Activated CD4-positive, alpha-beta T cell treated with anti-CD3 and anti-CD28 coated beads, Interleukin-2, amount 10 ng/mL, durations not matched to agents 7 days and 5 days (primary cell): ENCODE measurements at regions not wholly inside any gene's neighbourhood (a gene's known extent, or its start where the extent isn't known, plus 50 kb on each side); places are given as distances from the start of the nearest gene placed in this dataset.

Experiments used
- CTCF ChIA-PET: fragments of 350-600 bp; sonication (Branson Sonifier 250); formaldehyde crosslinking; loops from one replicate; lab custom pipeline; 2021; ENCODE audit warnings: antibody characterized with exemption; lab: Charles Lee
- POLR2A ChIA-PET: fragments of 350-600 bp; sonication (Branson Sonifier 250); formaldehyde crosslinking; loops from one replicate; lab custom pipeline; 2021; ENCODE audit warnings: antibody characterized with exemption; lab: Charles Lee
- DNase-seq: peaks from one replicate; pipeline ENCODE4 v3.0.0-alpha.2; 2020
- H3K27ac Mint-ChIP-seq: one replicate; pipeline ENCODE4 v1.8.0; 2021; ENCODE audit warnings: mild to moderate bottlenecking, moderate library complexity, mixed read lengths
- H3K27me3 Mint-ChIP-seq: one replicate; pipeline ENCODE4 v1.8.0; 2021; ENCODE audit warnings: mixed read lengths
- H3K36me3 Mint-ChIP-seq: one replicate; pipeline ENCODE4 v1.8.0; 2021; ENCODE audit warnings: low read depth, mixed read lengths
- H3K4me1 Mint-ChIP-seq: one replicate; pipeline ENCODE4 v1.8.0; 2021; ENCODE audit warnings: mixed read lengths
- H3K4me3 Mint-ChIP-seq: one replicate; pipeline ENCODE4 v1.8.0; 2021; ENCODE audit warnings: mild to moderate bottlenecking, moderate library complexity, mixed read lengths
- H3K9me3 Mint-ChIP-seq: one replicate; pipeline ENCODE4 v1.8.0; 2021; ENCODE audit warnings: mixed read lengths

DNA sequence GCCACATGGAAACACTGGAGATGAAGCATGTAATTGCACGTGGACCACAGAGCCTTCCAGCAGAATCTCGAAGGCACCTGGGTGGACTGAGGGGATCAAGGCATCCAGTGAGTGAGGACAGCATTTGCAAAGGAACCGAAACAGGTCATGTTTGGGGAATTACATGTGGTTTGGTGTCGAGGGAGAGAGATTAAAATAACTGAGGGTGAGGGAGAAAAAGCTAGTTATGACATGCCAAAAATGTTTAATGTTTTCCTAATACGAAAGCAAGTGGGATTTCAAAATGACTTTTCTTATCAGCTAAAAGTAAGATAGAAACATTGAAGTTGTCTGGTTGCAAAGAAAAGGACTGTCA, 157.1 kb downstream of the BLID start:
- ChIA-PET CTCF (no interaction called here), POLR2A (no interaction called here)

DNA sequence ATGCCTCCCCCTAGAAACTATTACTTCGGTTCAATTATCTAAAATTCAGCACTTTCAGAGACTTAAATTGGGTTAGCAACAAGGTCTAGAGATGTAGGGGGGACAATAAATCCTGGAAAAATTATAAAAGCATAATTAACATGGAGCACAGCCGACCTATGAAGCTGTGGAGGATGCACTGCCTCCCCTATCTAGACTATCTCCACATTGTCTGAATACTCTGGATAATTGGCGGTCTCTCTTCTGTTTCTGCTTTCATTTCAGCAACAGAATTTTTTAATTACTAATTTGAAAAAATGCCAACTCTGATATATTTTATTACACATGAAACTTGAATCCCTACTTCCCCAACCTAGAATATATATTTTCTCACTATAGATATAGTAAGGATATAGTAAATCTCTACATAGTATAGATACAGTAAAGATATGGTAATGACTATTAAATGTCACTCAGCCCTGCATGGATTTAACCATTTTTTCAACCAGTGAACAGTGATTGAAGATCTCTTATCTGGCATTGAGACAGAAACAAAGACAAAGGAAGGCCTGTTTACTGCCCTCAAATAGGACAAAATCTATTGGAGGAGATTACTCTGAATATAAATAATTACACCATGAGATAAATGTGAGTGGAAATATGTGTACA, 157.6 kb downstream of the BLID start:
- Mint-ChIP-seq H3K27me3 (no peaks in the 10 kb centered on the region), H3K4me1 (no peaks in the 10 kb centered on the region), H3K36me3 (no peaks in the 10 kb centered on the region), H3K4me3 (no peak overlapping the region), H3K27ac (no peak overlapping the region), H3K9me3 (no peaks in the 10 kb centered on the region)
- POLR2A ChIA-PET, result no interaction called here
- DNase-seq, result no peak
- CTCF ChIA-PET, result no interaction called here

More for the DNA sequence above, 157.1 kb downstream of the BLID start:
- DNase-seq, result no peak
- H3K27me3 Mint-ChIP-seq, result no peaks in the 10 kb centered on the region
- no peak overlapping the region for H3K4me3 Mint-ChIP-seq
- H3K4me1 Mint-ChIP-seq, result no peaks in the 10 kb centered on the region
- no peaks in the 10 kb centered on the region for H3K9me3 Mint-ChIP-seq
- H3K27ac Mint-ChIP-seq, result no peak overlapping the region
- no peaks in the 10 kb centered on the region for H3K36me3 Mint-ChIP-seq

DNA sequence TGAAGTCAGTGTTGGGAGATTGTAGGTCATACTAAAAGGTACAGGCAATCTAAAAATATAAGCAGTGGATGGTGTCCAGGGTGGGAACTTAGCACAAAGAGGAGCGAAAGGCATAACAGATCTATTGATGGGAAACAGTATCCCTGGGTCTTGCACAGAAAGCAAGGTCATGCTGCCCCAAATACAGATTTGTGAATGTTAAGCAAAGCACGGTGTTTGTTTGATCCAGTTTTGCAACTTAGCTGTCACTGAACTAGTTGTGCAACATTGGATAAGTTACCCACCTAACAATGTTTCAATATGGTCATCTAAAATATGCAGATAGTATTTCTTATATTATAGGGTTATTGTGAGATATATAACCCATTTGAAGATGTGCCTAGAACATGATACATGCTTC, 162.9 kb downstream of the BLID start:
- Mint-ChIP-seq H3K4me1 (no peaks in the 10 kb centered on the region), H3K36me3 (no peaks in the 10 kb centered on the region), H3K4me3 (no peak overlapping the region), H3K27me3 (no peaks in the 10 kb centered on the region), H3K27ac (no peak overlapping the region), H3K9me3 (no peaks in the 10 kb centered on the region)
- no peak for DNase-seq
- ChIA-PET POLR2A (no interaction called here), CTCF (no interaction called here)

GRCh38 chr11:121950160-121950559, 165.9 kb downstream of the BLID start:
- Mint-ChIP-seq H3K4me1 (no peaks in the 10 kb centered on the region), H3K27me3 (no peaks in the 10 kb centered on the region), H3K4me3 (no peak overlapping the region), H3K27ac (no peak overlapping the region), H3K36me3 (no peaks in the 10 kb centered on the region), H3K9me3 (no peaks in the 10 kb centered on the region)
- POLR2A ChIA-PET, result no interaction called here
- CTCF ChIA-PET, result no interaction called here
- DNase-seq, result no peak

DNA sequence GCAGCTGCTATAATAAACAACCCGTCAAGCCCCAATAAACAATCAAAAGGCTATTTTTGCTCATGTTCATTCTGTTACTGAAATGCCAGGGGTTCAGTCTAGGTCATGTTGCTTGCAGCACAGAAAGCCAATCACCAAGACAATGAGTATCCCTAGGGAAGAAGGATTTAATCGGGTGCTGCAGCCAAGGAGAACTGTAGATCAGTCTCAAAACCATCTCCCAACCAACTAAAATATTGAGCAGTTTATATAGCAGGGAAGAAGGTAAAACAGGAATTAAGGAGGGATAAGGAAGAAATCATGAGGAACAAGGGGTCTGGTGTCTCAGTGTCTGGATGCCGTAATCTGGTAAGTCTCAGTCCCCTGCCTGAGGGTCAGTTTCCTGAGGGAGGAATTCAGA, 169.5 kb downstream of the BLID start:
- no peaks in the 10 kb centered on the region for H3K9me3 Mint-ChIP-seq
- no peak overlapping the region for H3K4me3 Mint-ChIP-seq
- POLR2A ChIA-PET, result no interaction called here
- no peaks in the 10 kb centered on the region for H3K4me1 Mint-ChIP-seq
- CTCF ChIA-PET, result no interaction called here
- H3K27me3 Mint-ChIP-seq, result no peaks in the 10 kb centered on the region
- no peak overlapping the region for H3K27ac Mint-ChIP-seq
- no peak for DNase-seq
- H3K36me3 Mint-ChIP-seq, result no peaks in the 10 kb centered on the region

DNA sequence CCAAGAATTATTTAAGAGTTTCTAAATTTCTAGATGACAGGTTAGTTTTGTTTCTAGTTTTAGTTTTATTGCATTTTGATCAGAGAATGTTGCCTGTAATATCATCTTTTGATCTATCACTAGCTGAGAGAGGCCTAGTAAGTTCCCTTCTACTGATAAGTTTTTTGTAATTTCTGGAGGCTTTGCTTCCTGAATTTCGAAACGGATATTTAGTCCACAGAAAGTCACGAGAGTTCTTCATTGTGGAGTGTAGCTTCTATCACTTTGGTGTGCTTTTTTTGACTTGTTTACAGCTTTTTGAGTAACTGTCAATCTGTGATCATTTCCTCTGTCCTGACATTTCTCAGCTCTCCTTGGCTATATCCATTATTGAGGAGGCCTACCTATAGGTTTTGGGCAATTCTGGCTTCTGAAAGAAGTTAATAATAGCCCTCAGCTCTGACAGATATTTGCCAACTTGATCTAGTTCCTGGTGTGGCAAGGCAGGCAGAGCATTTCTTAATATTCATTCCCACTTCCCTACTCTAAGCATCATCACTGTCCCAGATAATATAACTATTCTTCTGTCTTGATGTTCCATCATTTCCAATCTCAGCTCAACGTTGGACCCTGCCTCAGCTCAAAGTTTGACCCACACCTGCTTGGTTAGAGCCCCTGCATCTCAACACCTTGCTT, 171.3 kb downstream of the BLID start:
- no peak overlapping the region for H3K4me3 Mint-ChIP-seq
- DNase-seq, result no peak
- no peak overlapping the region for H3K27ac Mint-ChIP-seq
- POLR2A ChIA-PET, result no interaction called here
- H3K36me3 Mint-ChIP-seq, result no peaks in the 10 kb centered on the region
- no peaks in the 10 kb centered on the region for H3K4me1 Mint-ChIP-seq
- H3K27me3 Mint-ChIP-seq, result no peaks in the 10 kb centered on the region
- CTCF ChIA-PET, result interaction anchor here (0.6 kb wide), 1 partner anchor 662 kb away, joined by 3 read pairs; no protein-coding TSS in a partner anchor
- no peaks in the 10 kb centered on the region for H3K9me3 Mint-ChIP-seq

DNA sequence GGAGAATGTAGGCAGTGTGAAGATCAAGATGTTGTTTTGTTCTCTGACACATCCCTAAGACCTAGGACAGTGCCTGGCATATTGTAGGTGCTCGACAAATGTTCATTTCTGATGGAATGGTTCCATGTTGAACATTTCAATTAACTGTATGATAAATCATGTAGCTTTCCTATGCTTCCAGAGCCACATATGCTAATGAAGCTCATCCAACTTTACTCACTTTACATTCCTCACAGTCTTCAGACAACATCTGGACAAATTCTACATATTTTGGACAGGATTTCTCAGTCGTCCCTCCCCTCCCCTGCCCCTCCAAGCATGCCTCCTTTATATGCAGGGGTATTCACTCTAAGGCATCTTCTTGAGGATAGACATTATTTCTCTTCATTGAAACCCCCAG, 177.9 kb downstream of the BLID start:
- Mint-ChIP-seq H3K27ac (no peak overlapping the region), H3K27me3 (no peaks in the 10 kb centered on the region), H3K36me3 (no peaks in the 10 kb centered on the region), H3K4me1 (no peaks in the 10 kb centered on the region), H3K4me3 (no peak overlapping the region), H3K9me3 (no peaks in the 10 kb centered on the region)
- ChIA-PET CTCF (no interaction called here), POLR2A (no interaction called here)
- DNase-seq, result no peak

DNA sequence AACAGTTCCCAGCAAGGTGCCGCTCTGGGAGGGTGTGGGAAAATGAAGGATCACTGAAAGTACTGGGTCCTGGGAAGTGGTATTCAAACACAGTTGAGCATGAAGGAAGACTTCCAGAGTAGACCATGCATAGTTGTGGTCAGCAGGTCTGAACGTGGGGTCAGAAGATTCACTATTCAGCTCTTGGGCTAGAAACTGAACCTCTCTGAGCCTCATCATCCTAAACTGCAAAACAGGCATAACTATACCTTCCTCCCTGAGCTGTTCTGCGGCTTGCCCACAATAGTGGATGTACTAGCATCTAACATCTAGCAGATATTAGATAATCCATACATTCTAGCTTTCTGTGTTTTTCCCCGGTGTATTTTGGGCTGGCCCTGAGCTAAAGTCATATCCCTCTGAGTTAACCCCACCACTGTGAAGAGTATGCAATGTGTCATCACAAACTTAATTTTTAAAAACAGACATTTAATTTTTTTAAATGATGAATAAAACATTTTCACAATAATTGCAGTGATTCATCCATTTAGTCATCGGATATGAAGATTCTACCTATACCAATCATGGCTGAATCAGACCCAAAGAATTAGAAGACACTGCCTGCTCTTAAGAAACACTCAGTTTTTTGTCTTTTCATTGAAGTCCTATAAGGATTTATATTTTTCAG, 179.1 kb downstream of the BLID start:
- H3K36me3 Mint-ChIP-seq, result no peaks in the 10 kb centered on the region
- H3K4me1 Mint-ChIP-seq, result no peaks in the 10 kb centered on the region
- H3K27ac Mint-ChIP-seq, result no peak overlapping the region
- H3K27me3 Mint-ChIP-seq, result no peaks in the 10 kb centered on the region
- no peaks in the 10 kb centered on the region for H3K9me3 Mint-ChIP-seq
- CTCF ChIA-PET, result no interaction called here
- H3K4me3 Mint-ChIP-seq, result no peak overlapping the region
- DNase-seq, result no peak
- POLR2A ChIA-PET, result no interaction called here

DNA sequence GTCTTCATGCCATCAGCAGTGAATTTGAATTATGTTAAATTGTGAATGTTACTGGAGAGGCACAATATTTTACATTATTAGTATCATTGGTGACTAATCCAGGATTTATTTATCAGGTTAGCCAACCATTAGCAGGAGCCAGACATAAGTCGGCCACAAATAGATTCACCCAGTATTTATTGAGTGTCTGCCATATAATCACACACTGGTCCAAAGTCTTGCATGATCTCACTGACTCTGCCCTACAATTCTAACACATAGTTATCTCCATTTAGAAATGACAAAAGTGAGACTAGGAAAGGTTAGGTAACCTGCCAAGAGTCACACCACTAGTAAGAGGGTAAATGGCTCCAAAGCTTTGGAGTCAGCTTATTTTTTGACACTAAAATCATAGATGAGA, 179.6 kb downstream of the BLID start:
- Mint-ChIP-seq H3K9me3 (no peaks in the 10 kb centered on the region), H3K4me3 (no peak overlapping the region), H3K27me3 (peaks cover 2% of the 10 kb centered on the region), H3K4me1 (no peaks in the 10 kb centered on the region), H3K36me3 (no peaks in the 10 kb centered on the region), H3K27ac (no peak overlapping the region)
- DNase-seq, result no peak
- ChIA-PET CTCF (no interaction called here), POLR2A (no interaction called here)

GRCh38 chr11:121933694-121934093, 182.3 kb downstream of the BLID start:
- Mint-ChIP-seq H3K27me3 (peaks cover 5% of the 10 kb centered on the region), H3K4me3 (no peak overlapping the region), H3K4me1 (no peaks in the 10 kb centered on the region), H3K27ac (no peak overlapping the region), H3K9me3 (no peaks in the 10 kb centered on the region), H3K36me3 (no peaks in the 10 kb centered on the region)
- DNase-seq, result no peak
- CTCF ChIA-PET, result no interaction called here
- POLR2A ChIA-PET, result no interaction called here

DNA sequence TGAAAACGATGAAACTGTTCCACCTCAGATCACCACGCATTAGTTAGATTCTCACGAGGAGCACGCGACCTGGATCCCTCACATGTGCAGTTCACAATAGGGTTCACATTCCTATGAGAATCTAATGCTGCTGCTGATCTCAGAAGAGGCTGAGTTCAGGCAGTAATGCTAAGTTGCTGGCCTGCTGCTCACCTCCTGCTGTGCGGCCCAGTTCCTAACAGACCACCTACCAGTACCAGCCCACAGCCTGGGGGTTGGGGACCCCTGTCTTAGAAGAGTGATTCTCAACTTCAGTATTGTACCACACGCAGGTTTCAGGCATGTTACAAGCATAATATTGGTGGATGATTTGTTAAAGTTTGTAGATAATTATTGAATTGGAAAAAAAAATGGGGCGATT, 182.7 kb downstream of the BLID start:
- no peak for DNase-seq
- Mint-ChIP-seq H3K27ac (no peak overlapping the region), H3K9me3 (no peaks in the 10 kb centered on the region), H3K27me3 (peaks cover 5% of the 10 kb centered on the region), H3K4me3 (no peak overlapping the region), H3K4me1 (no peaks in the 10 kb centered on the region), H3K36me3 (no peaks in the 10 kb centered on the region)
- ChIA-PET CTCF (no interaction called here), POLR2A (no interaction called here)

DNA sequence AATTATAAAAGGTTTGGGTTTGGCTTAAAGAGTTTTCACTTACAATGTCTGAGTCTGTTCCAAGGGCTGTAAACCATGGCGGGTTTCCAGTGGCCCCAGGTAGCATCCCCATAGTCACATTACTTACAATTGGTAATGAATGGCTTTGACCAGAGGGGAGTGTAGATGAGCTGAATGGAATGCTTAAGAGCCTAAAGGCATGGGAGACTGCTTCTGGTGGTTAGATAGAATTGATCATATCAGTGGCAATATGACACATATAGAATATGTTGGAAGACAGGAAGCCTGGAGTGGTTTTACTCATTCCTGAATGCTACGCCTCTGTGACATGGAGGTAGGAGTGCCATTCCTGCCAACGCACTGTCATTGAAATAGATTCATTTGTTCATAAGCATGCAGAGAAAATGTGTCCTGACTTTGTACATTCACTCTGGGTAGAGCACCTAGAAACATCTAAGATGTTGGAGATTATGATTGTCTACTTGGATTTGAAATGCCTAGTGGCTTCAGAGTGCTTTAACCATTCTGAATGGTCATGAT, 183.3 kb downstream of the BLID start:
- ChIA-PET CTCF (no interaction called here), POLR2A (no interaction called here)
- no peaks in the 10 kb centered on the region for H3K4me1 Mint-ChIP-seq
- H3K27ac Mint-ChIP-seq, result no peak overlapping the region
- H3K9me3 Mint-ChIP-seq, result no peaks in the 10 kb centered on the region
- no peak overlapping the region for H3K4me3 Mint-ChIP-seq
- peaks cover 5% of the 10 kb centered on the region for H3K27me3 Mint-ChIP-seq
- no peaks in the 10 kb centered on the region for H3K36me3 Mint-ChIP-seq
- no peak for DNase-seq

DNA sequence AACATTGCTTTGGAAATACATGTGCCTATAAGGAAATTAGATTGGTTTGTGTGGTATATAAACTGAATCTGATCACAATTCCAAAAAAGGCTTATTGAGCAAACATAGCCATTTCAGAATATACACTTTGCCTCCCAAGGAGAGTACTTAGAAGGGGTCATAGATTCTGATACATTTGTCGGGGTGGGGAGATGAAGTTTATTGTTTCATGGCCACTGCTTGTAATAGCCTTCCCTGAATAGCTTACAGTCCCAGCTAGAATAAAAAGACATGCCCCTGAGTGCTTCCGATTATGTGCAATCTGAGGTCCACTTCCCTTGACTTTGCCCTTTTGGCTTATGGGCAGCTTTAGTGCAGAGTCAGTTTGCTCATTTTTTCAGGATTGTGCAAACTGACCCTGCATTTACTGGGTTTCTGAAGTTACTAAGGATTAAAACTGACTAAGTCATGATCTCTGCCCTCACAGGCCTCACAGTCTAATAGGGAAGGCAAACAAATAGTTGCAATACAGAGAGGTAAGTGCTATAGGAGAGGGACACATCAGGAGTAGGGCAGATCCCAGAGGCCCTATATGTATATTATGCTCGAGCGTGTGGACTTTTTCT, 184.2 kb downstream of the BLID start:
- Mint-ChIP-seq H3K27ac (no peak overlapping the region), H3K27me3 (peaks cover 5% of the 10 kb centered on the region), H3K4me1 (no peaks in the 10 kb centered on the region), H3K36me3 (no peaks in the 10 kb centered on the region), H3K9me3 (no peaks in the 10 kb centered on the region), H3K4me3 (no peak overlapping the region)
- ChIA-PET POLR2A (no interaction called here), CTCF (no interaction called here)
- DNase-seq, result no peak
